BLaER1 treated with 17β-estradiol and CSF1 and Interleukin-3, amounts not matched to agents 10 nM and 100 nM (cell line): ENCODE measurements at regions not wholly inside any gene's neighbourhood (a gene's known extent, or its start where the extent isn't known, plus 50 kb on each side); places are given as distances from the start of the nearest gene placed in this dataset.
A peak's percentile ranks its signal among the peaks of the same experiment; 100 is the strongest.
"Not testable (repeated sequence)": the region's sequence is repeated elsewhere in the genome, so short reads cannot be mapped to it uniquely, and the experiment has no call there.

Experiments used
- H3K27ac ChIP-seq, 11 experiments: shearing (Covaris generic); formaldehyde crosslinking; 2 replicates each; pipeline ENCODE4 v1.8.1; 2022
- H3K27me3 ChIP-seq, 11 experiments: shearing (Covaris generic); formaldehyde crosslinking; 2 replicates each; pipeline ENCODE4 v1.8.1; 2022
- H3K36me3 ChIP-seq, 11 experiments: shearing (Covaris generic); formaldehyde crosslinking; 2 replicates each; pipeline ENCODE4 v1.8.1; 2022
- H3K4me1 ChIP-seq, 10 experiments: shearing (Covaris generic); formaldehyde crosslinking; 2 replicates each; pipeline ENCODE4 v1.8.1; 2022
- H3K4me2 ChIP-seq, 11 experiments: shearing (Covaris generic); formaldehyde crosslinking; 2 replicates each; pipeline ENCODE4 v1.8.1; 2022
- H3K4me3 ChIP-seq, 10 experiments: shearing (Covaris generic); formaldehyde crosslinking; 2 replicates each; pipeline ENCODE4 v1.8.1; 2022
- H3K9ac ChIP-seq, 11 experiments: shearing (Covaris generic); formaldehyde crosslinking; 2 replicates each; pipeline ENCODE4 v1.8.1; 2022
- H3K9me3 ChIP-seq, 11 experiments: shearing (Covaris generic); formaldehyde crosslinking; replicated peaks in 1 of 11; 2 replicates each; pipeline ENCODE4 v1.8.1; 2022
- H4K20me1 ChIP-seq, 11 experiments: shearing (Covaris generic); formaldehyde crosslinking; 2 replicates each; pipeline ENCODE4 v1.8.1; 2022
- Cebpa-rat ChIP-seq, 11 experiments: shearing (Covaris generic); IDR thresholded peaks; 2 replicates each; pipeline ENCODE4 v1.8.1; 2022

DNA sequence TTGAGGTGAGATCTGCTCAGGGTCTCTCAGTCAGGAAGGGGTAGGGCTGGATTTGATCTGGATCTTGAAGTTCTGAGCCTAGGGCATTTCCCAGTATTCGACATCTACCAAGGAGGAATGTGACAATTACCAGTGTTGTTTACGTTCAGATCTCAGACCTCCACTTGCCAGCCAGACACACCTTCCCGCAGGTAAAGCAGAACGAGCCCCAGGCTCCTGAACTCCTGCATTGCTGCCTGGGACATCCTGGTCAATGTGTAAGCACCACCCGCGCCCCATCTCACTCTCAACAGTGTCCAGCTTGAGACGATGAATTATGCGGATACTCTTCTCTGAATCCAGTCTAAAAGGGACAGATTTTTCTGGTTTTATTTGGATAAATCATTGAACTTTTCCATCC, 56.7 kb upstream of the PTCH1 start:
- Histone ChIP-seq H3K4me2 (no peak overlapping the region), H3K36me3 (no peaks in the 10 kb centered on the region), H3K4me1 (peaks cover 0 to 12% (median 8%) of the 10 kb centered on the region in 10 experiments; a peak in 11 of 20 replicates), H3K9me3 (peaks cover 0 to 8% (median 3%) of the 10 kb centered on the region in 11 experiments; a peak in 9 of 22 replicates), H3K27ac (no peak overlapping the region), H3K9ac (no peak overlapping the region), H3K27me3 (no peaks in the 10 kb centered on the region), H4K20me1 (no peaks in the 10 kb centered on the region), H3K4me3 (no peak overlapping the region)
- no peak for TF ChIP-seq Cebpa-rat (IDR thresholded peaks at IDR 0.05)

GRCh38 chr9:95572381-95573151, 55.8 kb upstream of the PTCH1 start:
- Histone ChIP-seq H3K4me2 (no peak overlapping the region), H4K20me1 (no peaks in the 10 kb centered on the region), H3K27ac (no peak overlapping the region), H3K4me3 (no peak overlapping the region), H3K36me3 (no peaks in the 10 kb centered on the region), H3K27me3 (no peaks in the 10 kb centered on the region), H3K9me3 (peaks cover 0 to 11% (median 3%) of the 10 kb centered on the region in 11 experiments; a peak in 9 of 22 replicates), H3K9ac (no peak overlapping the region), H3K4me1 (peaks cover 0 to 12% (median 8%) of the 10 kb centered on the region in 10 experiments; a peak in 11 of 20 replicates)
- no peak for TF ChIP-seq Cebpa-rat (IDR thresholded peaks at IDR 0.05)

DNA sequence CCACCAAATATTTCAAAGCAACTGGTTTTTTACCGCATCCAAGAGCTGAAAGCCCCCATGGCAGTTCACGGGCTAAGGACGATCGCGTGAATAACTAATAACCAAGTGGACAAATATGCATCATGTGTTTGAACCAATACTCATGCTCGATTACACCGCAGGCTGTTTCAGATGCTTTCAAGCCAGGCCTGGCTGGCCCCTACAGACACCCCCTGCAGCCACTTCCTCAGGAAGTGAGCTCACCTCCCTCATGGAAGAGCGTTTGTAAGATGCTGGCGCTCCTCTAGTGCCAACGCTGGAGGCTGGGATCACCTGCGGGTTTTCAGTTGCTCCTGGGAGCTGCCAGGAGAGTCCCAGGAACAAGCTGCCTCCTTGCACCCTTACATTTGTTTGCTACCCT, 53.9 kb upstream of the PTCH1 start:
- no peak overlapping the region for H3K4me3 ChIP-seq
- peak overlapping the region in 8 of 11 experiments; percentile 11 to 53 (median 27); a peak in 9 of 22 replicates for H3K4me2 ChIP-seq
- H3K9ac ChIP-seq: no peak overlapping the region
- TF ChIP-seq Cebpa-rat (IDR thresholded peaks at IDR 0.05): no peak
- H3K36me3 ChIP-seq: no peaks in the 10 kb centered on the region
- no peak overlapping the region for H3K27ac ChIP-seq
- H3K4me1 ChIP-seq: peaks cover 0 to 12% (median 8%) of the 10 kb centered on the region in 10 experiments; a peak in 11 of 20 replicates
- H4K20me1 ChIP-seq: no peaks in the 10 kb centered on the region
- H3K9me3 ChIP-seq: peaks cover 0 to 11% (median 3%) of the 10 kb centered on the region in 11 experiments; a peak in 9 of 22 replicates
- H3K27me3 ChIP-seq: no peaks in the 10 kb centered on the region

- Histone ChIP-seq H3K9me3 (peaks cover 0 to 11% (median 3%) of the 10 kb centered on the region in 11 experiments; a peak in 9 of 22 replicates), H3K36me3 (no peaks in the 10 kb centered on the region), H3K4me2 (peak overlapping the region in 1 of 11 experiments; percentile 53; a peak in 2 of 22 replicates), H3K27me3 (no peaks in the 10 kb centered on the region), H3K4me1 (peaks cover 0 to 12% (median 8%) of the 10 kb centered on the region in 10 experiments; a peak in 11 of 20 replicates), H4K20me1 (no peaks in the 10 kb centered on the region), H3K4me3 (no peak overlapping the region), H3K9ac (no peak overlapping the region), H3K27ac (no peak overlapping the region)
- no peak for TF ChIP-seq Cebpa-rat (IDR thresholded peaks at IDR 0.05)
Measured at GRCh38 chr9:95570150-95570549, 53.4 kb upstream of the PTCH1 start.

GRCh38 chr9:95568735-95569134, 52.0 kb upstream of the PTCH1 start:
- not testable (repeated sequence) for H3K4me3 ChIP-seq, H3K27me3 ChIP-seq

More at GRCh38 chr9:95568735-95569134, 52.0 kb upstream of the PTCH1 start:
- H4K20me1 ChIP-seq, H3K36me3 ChIP-seq, H3K9ac ChIP-seq, H3K4me2 ChIP-seq, H3K27ac ChIP-seq: not testable (repeated sequence)
- Histone ChIP-seq H3K4me1 (peaks cover 0 to 12% (median 8%) of the 10 kb centered on the region in 10 experiments; a peak in 11 of 20 replicates), H3K9me3 (peaks cover 0 to 11% (median 3%) of the 10 kb centered on the region in 11 experiments; a peak in 9 of 22 replicates)
